AG10803 (cell line): ENCODE measurements at regions not wholly inside any gene's neighbourhood (a gene's known extent, or its start where the extent isn't known, plus 50 kb on each side); places are given as distances from the start of the nearest gene placed in this dataset.

Experiments
- DNase-seq: peaks from one replicate; pipeline ENCODE4 v3.0.0; 2010; ENCODE audit warnings: low read depth
- H3K4me3 ChIP-seq: 2 replicates; pipeline ENCODE4 v1.5.1; 2011; ENCODE audit warnings: mild to moderate bottlenecking, low read length, control low read depth
- CTCF ChIP-seq: conservative IDR thresholded peaks from 2 replicates; pipeline ENCODE4 v1.5.1; 2011; ENCODE audit warnings: mild to moderate bottlenecking, low read length, control low read depth, inconsistent platforms

DNA sequence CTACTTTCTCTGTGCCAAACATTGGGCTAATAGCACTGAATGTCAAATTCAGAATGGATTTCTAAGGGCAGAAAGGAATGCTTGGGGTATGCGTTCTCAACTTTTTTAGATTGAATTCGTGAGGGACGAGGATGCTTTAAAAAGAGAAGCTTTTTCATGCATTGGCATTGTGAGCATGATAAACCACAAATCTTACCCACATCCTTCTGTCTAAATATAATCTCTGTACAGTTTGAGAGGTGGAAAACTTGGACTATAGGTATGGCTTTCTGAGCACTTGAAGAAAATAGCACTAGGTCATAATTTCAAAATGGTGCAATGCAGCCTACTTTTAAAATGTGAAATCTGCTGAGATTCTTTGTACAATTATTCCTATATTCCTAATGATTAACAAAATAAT lies 71.4 kb upstream of the HHIP start:
- DNase-seq, result no peak
- no peak for TF ChIP-seq CTCF
- no peak overlapping the region for H3K4me3 ChIP-seq

- no peak for TF ChIP-seq CTCF
- no peak overlapping the region for H3K4me3 ChIP-seq
- DNase-seq, result peak; percentile 15
These were observed 70.8 kb upstream of the HHIP start for GRCh38 chr4:144575181-144575580.

DNA sequence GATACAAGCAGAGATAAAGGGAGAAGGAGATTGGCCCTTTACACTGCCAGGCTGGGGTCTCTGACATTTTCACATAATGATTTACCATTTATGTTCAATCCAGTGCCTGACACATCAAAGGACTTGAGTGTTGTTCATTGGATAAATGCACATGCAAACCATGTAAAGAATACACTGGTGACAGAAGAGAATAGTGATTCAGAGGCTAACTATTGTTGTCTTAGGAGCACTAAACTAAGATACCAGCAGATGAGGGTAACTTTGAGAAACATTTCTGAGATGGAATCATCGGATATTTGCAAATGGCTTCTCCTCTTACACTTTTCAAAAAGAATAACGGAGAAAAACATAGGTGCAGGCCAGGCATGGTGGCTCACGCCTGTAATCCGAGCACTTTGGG lies 67.3 kb upstream of the HHIP start:
- DNase-seq, result no peak
- H3K4me3 ChIP-seq, result no peak overlapping the region
- TF ChIP-seq CTCF, result no peak

DNA sequence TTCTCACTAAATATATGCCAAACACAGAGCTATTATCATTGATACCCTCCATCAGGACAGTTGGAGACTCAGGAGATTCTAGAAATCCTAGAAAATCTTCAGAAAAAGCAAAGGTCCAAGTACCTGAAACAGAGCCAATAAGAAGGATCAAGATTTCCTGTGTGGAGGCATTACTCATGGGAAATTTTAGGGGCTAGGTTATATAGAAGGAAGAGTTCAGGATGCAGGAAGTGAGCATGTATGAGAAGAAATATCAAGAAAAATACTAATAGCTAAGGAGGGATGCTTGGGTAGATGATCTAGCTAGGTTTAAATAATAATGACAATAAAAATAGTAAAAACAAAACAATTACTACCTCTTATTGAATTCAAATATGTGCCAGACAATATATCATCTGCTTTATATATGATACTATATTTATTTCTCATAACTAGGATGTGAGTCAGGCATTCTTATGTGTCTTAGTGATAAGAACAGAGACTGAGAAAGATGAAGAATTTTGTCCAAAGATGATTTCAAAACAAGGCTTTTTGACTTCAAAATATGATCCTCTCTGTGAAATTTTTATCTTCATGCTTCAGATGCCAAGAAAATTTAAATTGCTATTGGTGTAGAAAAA lies 66.4 kb upstream of the HHIP start:
- TF ChIP-seq CTCF, result no peak
- H3K4me3 ChIP-seq, result no peak overlapping the region
- peak; percentile 28 for DNase-seq

DNA sequence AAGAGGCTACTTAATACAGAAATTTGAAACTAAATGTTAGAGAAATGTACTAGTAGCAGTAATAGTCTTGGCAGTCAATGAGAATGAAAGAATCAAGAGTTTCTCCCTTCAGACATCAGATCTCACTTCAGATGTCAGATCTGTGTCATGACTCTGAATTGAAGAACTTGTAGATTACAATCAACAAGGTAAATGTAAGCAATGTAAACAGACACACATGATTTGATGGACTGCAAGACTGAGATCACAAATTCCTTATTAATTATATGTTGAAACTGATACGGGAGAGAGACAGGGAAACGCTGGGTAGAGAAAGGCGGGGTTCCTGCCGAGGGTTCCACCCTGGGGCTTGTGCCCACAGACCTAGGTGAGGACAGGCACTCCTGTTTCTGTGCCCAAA lies 65.5 kb upstream of the HHIP start:
- TF ChIP-seq CTCF, result no peak
- no peak overlapping the region for H3K4me3 ChIP-seq
- no peak for DNase-seq

- no peak for DNase-seq
- no peak for TF ChIP-seq CTCF
- no peak overlapping the region for H3K4me3 ChIP-seq
These were observed 63.7 kb upstream of the HHIP start for GRCh38 chr4:144582105-144582850.

DNA sequence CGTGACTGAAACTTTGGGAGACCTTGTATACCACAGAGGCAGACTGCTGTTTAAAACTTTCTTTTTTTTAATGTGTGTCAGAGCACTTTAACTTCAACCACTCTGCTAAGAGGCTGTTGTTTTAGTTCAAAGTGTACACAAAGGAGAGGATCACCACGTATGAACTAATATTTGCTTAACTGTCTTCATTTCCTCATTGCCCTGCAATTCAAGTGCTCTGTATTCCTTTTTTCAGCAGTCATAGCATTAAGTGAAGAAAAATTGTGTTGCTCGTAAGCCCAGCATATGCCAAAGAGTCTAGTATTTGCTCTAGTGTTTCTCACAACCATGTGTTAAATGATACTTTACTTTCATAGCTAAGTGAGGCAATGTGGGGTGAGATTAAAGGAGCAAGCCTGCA lies 63.0 kb upstream of the HHIP start:
- DNase-seq, result no peak

More for the DNA sequence above, 63.0 kb upstream of the HHIP start:
- H3K4me3 ChIP-seq, result no peak overlapping the region
- no peak for TF ChIP-seq CTCF
